Lower leg skin (tissue), 3 donors: ENCODE measurements at regions not wholly inside any gene's neighbourhood (a gene's known extent, or its start where the extent isn't known, plus 50 kb on each side); places are given as distances from the start of the nearest gene placed in this dataset.

Source experiments
- CTCF ChIP-seq, 3 donors: fragments of 450-650 bp; IDR thresholded peaks; one replicate each; pipeline ENCODE4 v1.5.1; 2016; ENCODE audit warnings: antibody characterized with exemption in 3 of 3, mild to moderate bottlenecking in 3 of 3, moderate library complexity in 2 of 3
- POLR2A ChIP-seq, 2 donors: fragments of 450-650 bp; IDR thresholded peaks; one replicate each; pipeline ENCODE4 v1.6.1; 2016 to 2017; ENCODE audit warnings: antibody characterized with exemption in 2 of 2, mild to moderate bottlenecking in 1 of 2, moderate library complexity in 1 of 2

GRCh38 chr12:33251548-33251947, 188.1 kb downstream of the SYT10 start:
- TF ChIP-seq CTCF (IDR thresholded peaks at IDR 0.05): no peak
- TF ChIP-seq POLR2A (IDR thresholded peaks at IDR 0.05): no peak
